Lower leg skin (tissue), 3 donors: ENCODE measurements at regions not wholly inside any gene's neighbourhood (a gene's known extent, or its start where the extent isn't known, plus 50 kb on each side); places are given as distances from the start of the nearest gene placed in this dataset.

Experiments used
- POLR2A ChIP-seq, 2 donors: fragments of 450-650 bp; IDR thresholded peaks; one replicate each; pipeline ENCODE4 v1.6.1; 2016 to 2017; ENCODE audit warnings: antibody characterized with exemption in 2 of 2, mild to moderate bottlenecking in 1 of 2, moderate library complexity in 1 of 2
- TF ChIP-seq, protein P1 (sequence below), 3 donors: fragments of 450-650 bp; IDR thresholded peaks; one replicate each; pipeline ENCODE4 v1.5.1; 2016; ENCODE audit warnings: antibody characterized with exemption in 3 of 3, mild to moderate bottlenecking in 3 of 3, moderate library complexity in 2 of 3

DNA sequence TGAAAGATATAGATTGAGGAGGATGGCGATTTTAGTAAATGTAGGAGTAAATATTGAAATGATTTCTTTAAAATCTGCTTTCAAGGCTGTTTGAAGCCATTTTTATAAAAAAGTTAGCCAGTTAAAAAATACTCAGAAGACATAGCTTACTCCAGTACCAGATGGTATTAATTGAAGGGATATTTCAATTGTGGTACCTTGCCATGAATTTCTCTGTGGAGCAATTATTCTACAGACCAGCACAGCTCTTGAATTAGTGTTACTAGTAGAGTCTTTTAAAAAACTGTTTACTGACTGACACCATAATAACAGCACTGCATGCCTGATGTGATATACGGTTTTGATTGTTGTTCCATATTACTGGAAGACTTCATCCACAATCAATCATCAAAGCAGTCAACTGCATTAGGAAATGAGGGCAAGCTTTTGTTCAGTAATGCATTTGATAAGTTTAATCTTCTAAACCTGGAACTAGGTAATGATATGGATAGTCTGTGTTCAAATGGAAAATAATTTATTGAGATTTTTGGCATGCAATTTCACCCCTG is 106.4 kb downstream of the MFSD1 start:
- TF ChIP-seq, protein P1, sequence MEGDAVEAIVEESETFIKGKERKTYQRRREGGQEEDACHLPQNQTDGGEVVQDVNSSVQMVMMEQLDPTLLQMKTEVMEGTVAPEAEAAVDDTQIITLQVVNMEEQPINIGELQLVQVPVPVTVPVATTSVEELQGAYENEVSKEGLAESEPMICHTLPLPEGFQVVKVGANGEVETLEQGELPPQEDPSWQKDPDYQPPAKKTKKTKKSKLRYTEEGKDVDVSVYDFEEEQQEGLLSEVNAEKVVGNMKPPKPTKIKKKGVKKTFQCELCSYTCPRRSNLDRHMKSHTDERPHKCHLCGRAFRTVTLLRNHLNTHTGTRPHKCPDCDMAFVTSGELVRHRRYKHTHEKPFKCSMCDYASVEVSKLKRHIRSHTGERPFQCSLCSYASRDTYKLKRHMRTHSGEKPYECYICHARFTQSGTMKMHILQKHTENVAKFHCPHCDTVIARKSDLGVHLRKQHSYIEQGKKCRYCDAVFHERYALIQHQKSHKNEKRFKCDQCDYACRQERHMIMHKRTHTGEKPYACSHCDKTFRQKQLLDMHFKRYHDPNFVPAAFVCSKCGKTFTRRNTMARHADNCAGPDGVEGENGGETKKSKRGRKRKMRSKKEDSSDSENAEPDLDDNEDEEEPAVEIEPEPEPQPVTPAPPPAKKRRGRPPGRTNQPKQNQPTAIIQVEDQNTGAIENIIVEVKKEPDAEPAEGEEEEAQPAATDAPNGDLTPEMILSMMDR (IDR thresholded peaks at IDR 0.05): no peak
- no peak for TF ChIP-seq POLR2A (IDR thresholded peaks at IDR 0.05)
